WERI-Rb-1 (cell line): ENCODE measurements at regions not wholly inside any gene's neighbourhood (a gene's known extent, or its start where the extent isn't known, plus 50 kb on each side); places are given as distances from the start of the nearest gene placed in this dataset.

Source experiments
- DNase-seq: peaks from one replicate; pipeline ENCODE4 v3.0.0-alpha.2; 2020
- H3K27ac ChIP-seq: fragments of 250-450 bp; sonication (Bioruptor Pico); 2 replicates; pipeline ENCODE4 v1.5.1; 2020; ENCODE audit warnings: mild to moderate bottlenecking, moderate library complexity
- H3K27me3 ChIP-seq: fragments of 250-450 bp; sonication (Bioruptor Pico); 2 replicates; pipeline ENCODE4 v1.5.1; 2021; ENCODE audit warnings: mild to moderate bottlenecking, low read depth, moderate library complexity; ENCODE audit not compliant: insufficient read depth, severe bottlenecking
- H3K36me3 ChIP-seq: fragments of 250-450 bp; sonication (Bioruptor Pico); 2 replicates; pipeline ENCODE4 v1.5.1; 2020; ENCODE audit warnings: mild to moderate bottlenecking, moderate library complexity
- H3K4me3 ChIP-seq: 2 replicates; pipeline ENCODE4 v1.5.1; 2011; ENCODE audit warnings: low read depth, mild to moderate bottlenecking, control low read depth, low read length
- H3K9me3 ChIP-seq: fragments of 250-450 bp; sonication (Bioruptor Pico); 2 replicates; pipeline ENCODE4 v1.5.1; 2021; ENCODE audit warnings: mild to moderate bottlenecking, moderate library complexity; ENCODE audit not compliant: severe bottlenecking
- TF ChIP-seq, protein P1 (sequence below): IDR thresholded peaks from 2 replicates; pipeline ENCODE4 v1.5.1; 2011; ENCODE audit warnings: low read depth, mild to moderate bottlenecking, control low read depth, inconsistent platforms, low read length

DNA sequence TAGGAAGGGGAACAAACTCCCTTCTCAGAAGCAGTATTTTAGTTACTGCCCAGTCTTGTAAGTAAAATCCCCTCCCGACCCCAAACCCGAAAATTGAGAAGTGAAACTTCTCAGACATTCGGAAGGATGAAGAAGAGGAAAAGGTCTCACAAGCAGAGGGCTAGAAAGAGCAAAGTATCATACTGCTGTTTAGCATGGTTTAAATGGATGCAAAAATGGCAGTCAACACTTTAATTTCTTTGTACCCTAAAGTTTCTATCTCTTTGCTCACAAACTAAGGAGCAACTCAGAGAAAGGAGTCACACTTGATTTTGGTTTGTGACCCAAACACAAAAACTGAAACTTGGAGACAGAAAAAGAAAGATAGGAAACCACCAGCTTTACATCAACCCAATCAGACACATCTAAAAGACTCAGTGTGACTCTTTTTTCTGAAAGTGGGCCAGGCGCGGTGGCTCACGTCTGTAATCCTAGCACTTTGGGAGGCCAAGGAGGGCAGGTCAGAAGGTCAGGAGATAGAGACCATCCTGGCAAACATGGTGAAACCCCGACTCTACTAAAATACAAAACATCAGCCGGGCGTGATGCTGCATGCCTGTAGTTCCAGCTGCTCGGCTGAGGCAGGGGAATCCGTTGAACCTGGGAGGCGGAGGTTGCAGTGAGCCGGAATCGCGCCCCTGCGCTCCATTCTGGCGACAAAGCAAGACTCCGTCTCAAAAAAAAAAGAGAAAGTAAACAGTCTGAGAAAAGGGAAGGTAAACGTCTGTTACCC is 63.2 kb upstream of the ATP11B start:
- DNase-seq: no peak
- TF ChIP-seq, protein P1, sequence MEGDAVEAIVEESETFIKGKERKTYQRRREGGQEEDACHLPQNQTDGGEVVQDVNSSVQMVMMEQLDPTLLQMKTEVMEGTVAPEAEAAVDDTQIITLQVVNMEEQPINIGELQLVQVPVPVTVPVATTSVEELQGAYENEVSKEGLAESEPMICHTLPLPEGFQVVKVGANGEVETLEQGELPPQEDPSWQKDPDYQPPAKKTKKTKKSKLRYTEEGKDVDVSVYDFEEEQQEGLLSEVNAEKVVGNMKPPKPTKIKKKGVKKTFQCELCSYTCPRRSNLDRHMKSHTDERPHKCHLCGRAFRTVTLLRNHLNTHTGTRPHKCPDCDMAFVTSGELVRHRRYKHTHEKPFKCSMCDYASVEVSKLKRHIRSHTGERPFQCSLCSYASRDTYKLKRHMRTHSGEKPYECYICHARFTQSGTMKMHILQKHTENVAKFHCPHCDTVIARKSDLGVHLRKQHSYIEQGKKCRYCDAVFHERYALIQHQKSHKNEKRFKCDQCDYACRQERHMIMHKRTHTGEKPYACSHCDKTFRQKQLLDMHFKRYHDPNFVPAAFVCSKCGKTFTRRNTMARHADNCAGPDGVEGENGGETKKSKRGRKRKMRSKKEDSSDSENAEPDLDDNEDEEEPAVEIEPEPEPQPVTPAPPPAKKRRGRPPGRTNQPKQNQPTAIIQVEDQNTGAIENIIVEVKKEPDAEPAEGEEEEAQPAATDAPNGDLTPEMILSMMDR: no peak
- no peaks in the 10 kb centered on the region for H3K9me3 ChIP-seq
- no peak overlapping the region for H3K4me3 ChIP-seq
- H3K27ac ChIP-seq: no peak overlapping the region
- H3K27me3 ChIP-seq: no peaks in the 10 kb centered on the region
- no peaks in the 10 kb centered on the region for H3K36me3 ChIP-seq

- TF ChIP-seq, protein P1: no peak
- Histone ChIP-seq H3K9me3 (no peaks in the 10 kb centered on the region), H3K36me3 (no peaks in the 10 kb centered on the region), H3K4me3 (no peak overlapping the region), H3K27me3 (no peaks in the 10 kb centered on the region), H3K27ac (no peak overlapping the region)
- no peak for DNase-seq
These were observed 62.6 kb upstream of the ATP11B start for GRCh38 chr3:182730675-182731042.

GRCh38 chr3:182731764-182732163 is 61.5 kb upstream of the ATP11B start:
- Histone ChIP-seq H3K27me3 (no peaks in the 10 kb centered on the region), H3K27ac (no peak overlapping the region), H3K4me3 (no peak overlapping the region), H3K9me3 (no peaks in the 10 kb centered on the region), H3K36me3 (no peaks in the 10 kb centered on the region)
- DNase-seq: no peak
- TF ChIP-seq, protein P1: no peak

DNA sequence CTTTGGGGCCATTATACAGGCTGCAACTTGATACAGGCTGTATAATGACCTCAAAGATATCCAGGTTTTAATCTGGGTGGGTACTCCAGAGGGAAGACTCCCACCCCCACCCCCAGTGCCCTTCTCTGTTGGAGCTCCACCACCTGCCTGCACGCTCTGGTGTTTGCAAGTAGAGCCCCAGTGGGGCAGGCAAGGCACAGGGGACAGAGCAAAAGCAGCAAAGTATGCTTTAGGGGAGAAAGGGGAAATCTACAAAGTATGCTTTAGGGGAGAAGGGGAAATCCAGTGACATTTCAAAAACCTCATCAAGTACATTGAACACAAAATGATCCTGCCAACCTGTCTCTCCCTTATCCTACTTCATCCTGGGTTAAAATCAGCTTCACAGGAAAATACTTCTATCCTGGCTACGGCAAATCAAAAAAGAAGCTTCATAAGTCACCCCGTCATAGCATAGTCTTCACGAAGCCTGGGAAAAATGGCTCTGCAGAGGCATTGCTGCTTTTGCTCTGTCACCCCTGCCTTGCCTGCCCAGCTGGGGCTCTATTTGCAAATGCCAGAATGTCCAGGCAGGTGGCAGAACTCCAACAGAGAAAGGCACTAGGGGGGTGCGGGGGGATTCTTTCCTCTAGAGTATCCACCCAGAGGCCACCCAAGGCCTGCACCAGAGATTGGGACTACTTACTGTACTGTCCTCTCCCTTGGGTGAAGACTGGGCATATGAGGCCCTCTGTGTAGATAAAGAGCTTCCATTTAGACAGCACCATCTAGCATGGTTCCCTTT is 60.9 kb upstream of the ATP11B start:
- H3K4me3 ChIP-seq: no peak overlapping the region
- no peak for DNase-seq
- H3K27me3 ChIP-seq: no peaks in the 10 kb centered on the region
- TF ChIP-seq, protein P1: no peak
- H3K27ac ChIP-seq: no peak overlapping the region
- H3K36me3 ChIP-seq: no peaks in the 10 kb centered on the region
- H3K9me3 ChIP-seq: no peaks in the 10 kb centered on the region

- no peak for DNase-seq
- TF ChIP-seq, protein P1: no peak
- H3K4me3 ChIP-seq: no peak overlapping the region
These were observed 57.6 kb upstream of the ATP11B start for GRCh38 chr3:182735672-182736071.

More at GRCh38 chr3:182735672-182736071, 57.6 kb upstream of the ATP11B start:
- no peak overlapping the region for H3K27ac ChIP-seq
- no peaks in the 10 kb centered on the region for H3K27me3 ChIP-seq
- no peaks in the 10 kb centered on the region for H3K36me3 ChIP-seq
- H3K9me3 ChIP-seq: no peaks in the 10 kb centered on the region
